GM12878 (cell line): ENCODE measurements at regions not wholly inside any gene's neighbourhood (a gene's known extent, or its start where the extent isn't known, plus 50 kb on each side); places are given as distances from the start of the nearest gene placed in this dataset.
"Not testable (repeated sequence)": the region's sequence is repeated elsewhere in the genome, so short reads cannot be mapped to it uniquely, and the experiment has no call there.

Experiments
- ATAC-seq: fragments of 200-7000 bp; cut with Tn5 transposase; 3 replicates; pipeline ENCODE4 v1.9.1; 2020; ENCODE audit warnings: mild to moderate bottlenecking, moderate library complexity
- BruUV-seq: library from RNA; stranded (reverse); fragments of 400-500 nt; replicated peaks from 2 replicates; lab custom pipeline; 2021; lab: Mats Ljungman, UMichigan
- CTCF ChIA-PET: fragments of 300-600 bp; sonication (Branson Sonifier 250); formaldehyde crosslinking; extraction: SDS; loops from one replicate; lab custom pipeline; 2021; ENCODE audit warnings: inconsistent platforms; lab: Yijun Ruan, JAX
- POLR2A ChIA-PET: fragments of 350-600 bp; formaldehyde crosslinking; extraction: SDS; loops from one replicate; lab custom pipeline; 2021; ENCODE audit warnings: inconsistent platforms; lab: Charles Lee
- RAD21 ChIA-PET: fragments of 300-600 bp; sonication (Branson Sonifier 250); formaldehyde crosslinking; loops from one replicate; lab custom pipeline; 2023; ENCODE audit warnings: antibody characterized with exemption; ENCODE audit not compliant: unreplicated experiment; lab: Charles Lee
- SMC1A ChIA-PET: fragments of 300-600 bp; sonication (Branson Sonifier 250); formaldehyde crosslinking; loops from one replicate; lab custom pipeline; 2023; ENCODE audit not compliant: unreplicated experiment, uncharacterized antibody; lab: Charles Lee
- DNase-seq: peaks from one replicate; pipeline ENCODE4 v3.0.0-alpha.2; 2011; ENCODE audit warnings: low read depth, low spot score
- FAIRE-seq: peaks from 3 replicates; lab custom pipeline; 2011; peaks lifted over from hg19 to GRCh38; lab: Jason Lieb, UNC
- H2AFZ ChIP-seq: 2 replicates; pipeline ENCODE4 v1.6.0; 2011; ENCODE audit warnings: low read depth, low read length, control low read depth; ENCODE audit not compliant: control insufficient read depth
- H3K27ac ChIP-seq: 2 replicates; pipeline ENCODE4 v1.5.1; 2011; ENCODE audit warnings: control low read depth; ENCODE audit not compliant: control insufficient read depth, insufficient read depth
- H3K27me3 ChIP-seq, 2 experiments: replicated peaks in 1 of 2; 2 replicates each; pipeline versions ENCODE4 v1.6.0 to v1.6.1; 2011; ENCODE audit warnings: low read length in 1 of 2; ENCODE audit not compliant: control insufficient read depth in 2 of 2, insufficient read depth in 2 of 2
- H3K36me3 ChIP-seq, 2 experiments: 2 replicates each; pipeline ENCODE4 v1.5.1; 2011; ENCODE audit warnings: low read length in 1 of 2; ENCODE audit not compliant: control insufficient read depth in 2 of 2, insufficient read depth in 2 of 2
- H3K4me1 ChIP-seq: 2 replicates; pipeline ENCODE4 v1.6.1; 2011; ENCODE audit warnings: mild to moderate bottlenecking, low read length, moderate library complexity, mixed read lengths; ENCODE audit not compliant: control insufficient read depth, insufficient read depth
- H3K4me2 ChIP-seq: 2 replicates; pipeline ENCODE4 v1.6.0; 2011; ENCODE audit warnings: control low read depth; ENCODE audit not compliant: control insufficient read depth, insufficient read depth
- H3K4me3 ChIP-seq: fragments of 200-600 bp; sonication (generic); 2 replicates; pipeline ENCODE4 v1.5.1; 2016
- H3K79me2 ChIP-seq: 2 replicates; pipeline ENCODE4 v1.6.0; 2011; ENCODE audit warnings: low read length; ENCODE audit not compliant: control insufficient read depth, insufficient read depth
- H3K9ac ChIP-seq: 2 replicates; pipeline ENCODE4 v1.8.0; 2011; ENCODE audit warnings: low read length, control low read depth, mixed read lengths; ENCODE audit not compliant: control insufficient read depth, insufficient read depth
- H3K9me3 ChIP-seq: replicated peaks from 3 replicates; pipeline ENCODE4 v1.5.1; 2011; ENCODE audit warnings: mild to moderate bottlenecking, low read length; ENCODE audit not compliant: control insufficient read depth, insufficient read depth
- H4K20me1 ChIP-seq: 2 replicates; pipeline ENCODE4 v1.6.0; 2011; ENCODE audit not compliant: control insufficient read depth, insufficient read depth
- CREM ChIP-seq: IDR thresholded peaks from 2 replicates; pipeline ENCODE4 v1.6.1; 2014; ENCODE audit warnings: antibody characterized with exemption, low read depth
- ETV6 ChIP-seq, 2 experiments: fragments of 450-650 bp in 1 of 2; IDR thresholded peaks in 1 of 2; conservative IDR thresholded peaks in 1 of 2; 2 replicates each; pipeline ENCODE4 v1.6.1; 2014; ENCODE audit warnings: antibody characterized with exemption in 1 of 2, borderline replicate concordance in 1 of 2, low read depth in 1 of 2, mild to moderate bottlenecking in 1 of 2, moderate library complexity in 1 of 2
- LARP7 ChIP-seq: fragments of 450-650 bp; IDR thresholded peaks from 2 replicates; pipeline ENCODE4 v1.6.1; 2017; ENCODE audit warnings: mild to moderate bottlenecking
- NFXL1 ChIP-seq: fragments of 450-650 bp; IDR thresholded peaks from 2 replicates; pipeline ENCODE4 v1.6.1; 2017; ENCODE audit warnings: antibody characterized with exemption, mild to moderate bottlenecking, borderline replicate concordance
- RELA ChIP-seq: fragments of 450-650 bp; IDR thresholded peaks from 2 replicates; pipeline ENCODE4 v1.8.0; 2014; ENCODE audit warnings: borderline replicate concordance; ENCODE audit not compliant: partially characterized antibody
- WGBS: methylation state at CpG from one replicate; pipeline ENCODE4 v1.1.6; 2016; ENCODE audit warnings: low lambda C conversion rate; ENCODE audit not compliant: insufficient replicate concordance, insufficient coverage; ENCODE audit errors: missing lambda C conversion rate; 5-methylcytosine and 5-hydroxymethylcytosine counted together
- in situ Hi-C: fragments of 300-500 bp; cut with MboI; formaldehyde crosslinking; loops from 9 replicates; pipeline ENCODE4 v1.14.3; 2018; ENCODE audit warnings: mixed read lengths
- intact Hi-C: fragments of 100-400 bp; cut with micrococcal nuclease; formaldehyde crosslinking; loops from one replicate; pipeline ENCODE4 v1.14.2; 2022; ENCODE audit not compliant: unreplicated experiment

DNA sequence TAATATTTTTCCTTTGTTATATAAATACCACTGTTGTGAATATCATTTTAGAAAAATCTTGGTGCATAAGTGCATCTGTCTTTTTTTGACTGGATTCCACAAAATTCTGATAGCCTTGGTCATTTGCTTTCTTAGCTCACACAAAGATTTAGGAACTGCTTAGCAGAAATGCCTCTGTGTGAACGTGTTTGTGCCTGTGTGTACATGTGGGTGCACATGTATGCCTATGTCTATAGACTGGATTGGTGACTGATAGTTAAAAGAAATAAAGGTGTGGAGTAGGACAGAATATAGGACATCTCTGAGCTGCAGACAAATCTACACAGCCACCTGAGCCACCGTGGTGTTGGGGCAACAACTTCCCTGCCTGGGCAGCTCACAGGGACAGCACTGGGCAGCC, 93.8 kb downstream of the TSN start:
- ATAC-seq (no peak), DNase-seq (no peak), FAIRE-seq (no peak)
- SMC1A ChIA-PET, result no interaction called here
- Histone ChIP-seq H3K4me2 (no peak overlapping the region), H3K27me3 (no peaks in the 10 kb centered on the region; a peak in 1 of 4 replicates), H3K79me2 (no peaks in the 10 kb centered on the region), H3K27ac (no peak overlapping the region), H3K4me1 (no peaks in the 10 kb centered on the region), H2AFZ (no peak overlapping the region), H3K4me3 (no peak overlapping the region), H3K9me3 (no peaks in the 10 kb centered on the region), H3K9ac (no peak overlapping the region), H3K36me3 (no peaks in the 10 kb centered on the region), H4K20me1 (no peaks in the 10 kb centered on the region)
- CTCF ChIA-PET, result no interaction called here
- RAD21 ChIA-PET, result no interaction called here
- in situ Hi-C loops (no loop called here), intact Hi-C loops (no loop called here)
- TF ChIP-seq CREM, result no peak
- no peak for TF ChIP-seq ETV6 (conservative IDR thresholded peaks at IDR 0.05 in 1 of 2, IDR thresholded peaks at IDR 0.05 in 1 of 2; ENCODE audit: borderline replicate concordance in 1 of 2, low read depth in 1 of 2)
- TF ChIP-seq RELA, result no peak
- no peak for TF ChIP-seq LARP7
- TF ChIP-seq NFXL1, result no peak
- no TSS peak for BruUV-seq
- POLR2A ChIA-PET, result no interaction called here
- WGBS, result 3% methylated on average over 2 of the region's 2 CpGs

GRCh38 chr2:121853149-121853548, 97.7 kb downstream of the TSN start:
- BruUV-seq, SMC1A ChIA-PET, H3K4me3 ChIP-seq, in situ Hi-C loops, intact Hi-C loops, ATAC-seq, H3K9ac ChIP-seq, H2AFZ ChIP-seq, H4K20me1 ChIP-seq, H3K27ac ChIP-seq, H3K9me3 ChIP-seq, FAIRE-seq, H3K27me3 ChIP-seq, CTCF ChIA-PET, H3K79me2 ChIP-seq, H3K4me2 ChIP-seq, POLR2A ChIA-PET, DNase-seq, H3K36me3 ChIP-seq, H3K4me1 ChIP-seq, RAD21 ChIA-PET: not testable (repeated sequence)
- 8% methylated on average over 1 of the region's 1 CpG for WGBS
